Erythroblast (primary cell): ENCODE measurements at regions not wholly inside any gene's neighbourhood (a gene's known extent, or its start where the extent isn't known, plus 50 kb on each side); places are given as distances from the start of the nearest gene placed in this dataset.
"Not testable (repeated sequence)": the region's sequence is repeated elsewhere in the genome, so short reads cannot be mapped to it uniquely, and the experiment has no call there.

ENCODE experiments used
- GATA1 ChIP-seq: IDR thresholded peaks from 2 replicates; pipeline ENCODE4 v1.6.1; 2011; ENCODE audit warnings: low read depth, mild to moderate bottlenecking, control low read depth, low read length, moderate library complexity
- POLR2A ChIP-seq: IDR thresholded peaks from 2 replicates; pipeline ENCODE4 v1.6.1; 2011; ENCODE audit warnings: mild to moderate bottlenecking, low read length

DNA sequence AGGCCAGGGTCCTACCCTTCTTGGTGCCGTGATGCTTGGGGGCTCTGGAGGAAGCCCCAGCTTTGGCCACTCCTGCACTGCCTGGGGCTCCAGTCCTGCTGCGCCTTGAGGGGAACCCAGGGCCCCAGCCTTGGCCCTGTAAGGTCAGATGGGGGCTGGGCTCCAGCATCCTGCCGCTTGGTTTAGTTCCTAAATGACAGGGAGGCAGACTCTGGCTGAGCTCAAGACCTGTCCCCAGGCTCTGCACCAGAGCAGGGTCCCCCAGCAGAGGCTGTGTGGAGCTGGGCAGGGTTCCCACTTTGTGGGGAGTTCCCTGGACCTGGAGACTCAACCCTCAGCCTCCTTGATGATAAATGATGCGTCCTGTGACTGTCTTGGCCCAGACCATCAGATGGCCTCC, 395.4 kb downstream of the TMEM121 start:
- TF ChIP-seq POLR2A, GATA1: not testable (repeated sequence)
